ENCODE measurements at regions not wholly inside any gene's neighbourhood (a gene's known extent, or its start where the extent isn't known, plus 50 kb on each side); places are given as distances from the start of the nearest gene placed in this dataset.

GRCh38 chr2:107588181-107588580 is 238.5 kb upstream of the RGPD4 start:
- TF ChIP-seq, protein P1, sequence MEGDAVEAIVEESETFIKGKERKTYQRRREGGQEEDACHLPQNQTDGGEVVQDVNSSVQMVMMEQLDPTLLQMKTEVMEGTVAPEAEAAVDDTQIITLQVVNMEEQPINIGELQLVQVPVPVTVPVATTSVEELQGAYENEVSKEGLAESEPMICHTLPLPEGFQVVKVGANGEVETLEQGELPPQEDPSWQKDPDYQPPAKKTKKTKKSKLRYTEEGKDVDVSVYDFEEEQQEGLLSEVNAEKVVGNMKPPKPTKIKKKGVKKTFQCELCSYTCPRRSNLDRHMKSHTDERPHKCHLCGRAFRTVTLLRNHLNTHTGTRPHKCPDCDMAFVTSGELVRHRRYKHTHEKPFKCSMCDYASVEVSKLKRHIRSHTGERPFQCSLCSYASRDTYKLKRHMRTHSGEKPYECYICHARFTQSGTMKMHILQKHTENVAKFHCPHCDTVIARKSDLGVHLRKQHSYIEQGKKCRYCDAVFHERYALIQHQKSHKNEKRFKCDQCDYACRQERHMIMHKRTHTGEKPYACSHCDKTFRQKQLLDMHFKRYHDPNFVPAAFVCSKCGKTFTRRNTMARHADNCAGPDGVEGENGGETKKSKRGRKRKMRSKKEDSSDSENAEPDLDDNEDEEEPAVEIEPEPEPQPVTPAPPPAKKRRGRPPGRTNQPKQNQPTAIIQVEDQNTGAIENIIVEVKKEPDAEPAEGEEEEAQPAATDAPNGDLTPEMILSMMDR (IDR thresholded peaks at IDR 0.05; ENCODE audit: insufficient read depth, low read length, poor library complexity, severe bottlenecking), result no peak
- no peaks in the 10 kb centered on the region for H3K27me3 ChIP-seq (replicated peaks; ENCODE audit: control insufficient read depth, insufficient read depth, low read length)
- H3K36me3 ChIP-seq (ENCODE audit: control insufficient read depth, insufficient read depth, low read length), result no peaks in the 10 kb centered on the region
- no peak for DNase-seq (ENCODE audit: extremely low read depth, insufficient read length)
- H3K4me3 ChIP-seq (replicated peaks; ENCODE audit: low read depth, low read length), result no peak overlapping the region

DNA sequence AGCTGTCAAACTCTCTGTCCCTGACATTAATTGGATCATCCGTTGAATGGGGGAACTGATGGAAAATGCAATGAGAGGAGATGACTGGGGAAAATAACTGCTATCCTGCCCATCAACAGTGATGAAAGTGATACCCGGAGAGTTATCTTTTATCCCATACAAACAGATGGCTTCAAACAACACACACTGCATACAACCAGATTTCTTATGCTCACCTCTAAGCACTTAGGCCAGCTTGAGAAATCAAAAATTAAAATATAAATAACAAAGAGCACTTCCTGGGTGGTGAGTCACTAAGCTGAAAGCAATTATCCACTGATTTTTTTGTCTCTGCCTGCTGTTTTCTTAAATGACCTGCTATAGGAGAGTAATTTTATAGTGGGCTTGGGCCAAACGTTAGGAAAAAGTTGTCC is 237.6 kb upstream of the RGPD4 start:
- no peak for DNase-seq (ENCODE audit: extremely low read depth, insufficient read length)
- Histone ChIP-seq H3K36me3 (ENCODE audit: control insufficient read depth, insufficient read depth, low read length) (no peaks in the 10 kb centered on the region), H3K27me3 (replicated peaks; ENCODE audit: control insufficient read depth, insufficient read depth, low read length) (no peaks in the 10 kb centered on the region), H3K4me3 (replicated peaks; ENCODE audit: low read depth, low read length) (no peak overlapping the region)
- TF ChIP-seq, protein P1 (IDR thresholded peaks at IDR 0.05; ENCODE audit: insufficient read depth, low read length, poor library complexity, severe bottlenecking), result no peak

DNA sequence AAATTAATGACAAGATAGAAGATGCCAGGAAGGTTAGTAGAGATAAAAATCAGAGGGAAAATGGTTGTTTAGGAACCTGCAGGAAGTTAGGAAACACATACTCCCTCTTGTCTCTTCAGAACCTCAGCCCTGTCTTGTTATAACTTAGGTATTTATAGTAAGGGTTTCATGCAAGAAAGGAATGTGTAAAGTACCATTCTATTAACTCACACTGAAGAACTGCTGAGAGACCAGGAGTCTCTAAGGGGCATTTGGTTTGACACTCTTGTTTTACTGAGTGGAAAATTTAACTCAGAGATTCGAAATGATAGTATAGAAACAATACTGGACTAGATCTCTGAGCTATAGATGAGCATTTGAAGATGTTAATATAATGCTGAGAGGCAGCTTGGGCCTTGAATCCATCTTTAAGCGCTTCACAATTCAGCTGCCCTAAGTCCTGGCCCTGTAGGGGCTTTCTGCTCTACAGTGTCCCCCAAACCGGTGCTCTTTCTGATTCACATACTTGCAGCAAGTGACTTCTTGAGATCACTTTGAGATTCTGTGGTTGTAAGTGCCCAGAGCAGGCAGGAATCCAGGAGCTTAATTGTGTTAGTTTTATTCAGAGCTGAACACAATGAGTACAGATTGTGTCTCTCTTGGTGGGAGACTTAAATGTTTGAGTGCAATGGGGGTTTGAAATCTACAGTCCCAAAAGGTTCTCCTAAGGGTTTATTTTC is 235.0 kb upstream of the RGPD4 start:
- H3K36me3 ChIP-seq (ENCODE audit: control insufficient read depth, insufficient read depth, low read length), result no peaks in the 10 kb centered on the region
- H3K27me3 ChIP-seq (replicated peaks; ENCODE audit: control insufficient read depth, insufficient read depth, low read length), result no peaks in the 10 kb centered on the region
- DNase-seq (ENCODE audit: extremely low read depth, insufficient read length), result no peak
- H3K4me3 ChIP-seq (replicated peaks; ENCODE audit: low read depth, low read length), result no peak overlapping the region
- TF ChIP-seq, protein P1 (IDR thresholded peaks at IDR 0.05; ENCODE audit: insufficient read depth, low read length, poor library complexity, severe bottlenecking), result no peak

DNA sequence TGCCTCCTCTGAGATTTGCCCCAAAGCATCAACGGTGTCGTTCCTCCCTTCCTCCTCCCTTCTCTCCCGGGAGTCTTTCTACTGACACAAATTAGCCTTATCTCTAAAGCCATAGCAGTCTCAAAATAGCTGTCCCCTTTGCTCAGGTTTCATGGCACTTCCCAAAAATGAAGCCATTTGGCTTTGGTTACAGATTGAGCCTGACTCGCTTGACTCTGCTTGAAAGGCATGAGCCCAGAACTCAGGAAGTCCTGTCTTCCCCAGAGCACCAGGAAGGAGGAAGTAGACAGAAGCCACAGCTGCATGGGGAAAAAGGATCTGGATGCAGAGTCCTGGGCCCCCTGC is 234.4 kb upstream of the RGPD4 start:
- H3K4me3 ChIP-seq (replicated peaks; ENCODE audit: low read depth, low read length), result no peak overlapping the region
- DNase-seq (ENCODE audit: extremely low read depth, insufficient read length), result no peak
- no peaks in the 10 kb centered on the region for H3K27me3 ChIP-seq (replicated peaks; ENCODE audit: control insufficient read depth, insufficient read depth, low read length)
- TF ChIP-seq, protein P1 (IDR thresholded peaks at IDR 0.05; ENCODE audit: insufficient read depth, low read length, poor library complexity, severe bottlenecking), result no peak
- H3K36me3 ChIP-seq (ENCODE audit: control insufficient read depth, insufficient read depth, low read length), result no peaks in the 10 kb centered on the region

GRCh38 chr2:107595285-107595684 is 231.4 kb upstream of the RGPD4 start:
- TF ChIP-seq, protein P1 (IDR thresholded peaks at IDR 0.05; ENCODE audit: insufficient read depth, low read length, poor library complexity, severe bottlenecking), result no peak

GRCh38 chr2:107595749-107596148 is 230.9 kb upstream of the RGPD4 start:
- TF ChIP-seq, protein P1 (IDR thresholded peaks at IDR 0.05; ENCODE audit: insufficient read depth, low read length, poor library complexity, severe bottlenecking), result no peak
- no peaks in the 10 kb centered on the region for H3K27me3 ChIP-seq (replicated peaks; ENCODE audit: control insufficient read depth, insufficient read depth, low read length)
- no peak for DNase-seq (ENCODE audit: extremely low read depth, insufficient read length)
- H3K36me3 ChIP-seq (ENCODE audit: control insufficient read depth, insufficient read depth, low read length), result no peaks in the 10 kb centered on the region
- no peak overlapping the region for H3K4me3 ChIP-seq (replicated peaks; ENCODE audit: low read depth, low read length)

More at GRCh38 chr2:107595285-107595684, 231.4 kb upstream of the RGPD4 start:
- no peaks in the 10 kb centered on the region for H3K27me3 ChIP-seq (replicated peaks; ENCODE audit: control insufficient read depth, insufficient read depth, low read length)
- DNase-seq (ENCODE audit: extremely low read depth, insufficient read length), result no peak
- no peak overlapping the region for H3K4me3 ChIP-seq (replicated peaks; ENCODE audit: low read depth, low read length)
- no peaks in the 10 kb centered on the region for H3K36me3 ChIP-seq (ENCODE audit: control insufficient read depth, insufficient read depth, low read length)

Data from GM06990 (cell line).